GM12865 (cell line): ENCODE measurements at regions not wholly inside any gene's neighbourhood (a gene's known extent, or its start where the extent isn't known, plus 50 kb on each side); places are given as distances from the start of the nearest gene placed in this dataset.
A peak's percentile ranks its signal among the peaks of the same experiment; 100 is the strongest.

ENCODE experiments used
- DNase-seq: peaks from one replicate; pipeline ENCODE4 v3.0.0; 2010; ENCODE audit warnings: low read depth
- H3K4me3 ChIP-seq: 2 replicates; pipeline ENCODE4 v1.5.1; 2011; ENCODE audit warnings: mild to moderate bottlenecking, low read depth, low read length, control low read depth
- CTCF ChIP-seq: IDR thresholded peaks from 2 replicates; pipeline ENCODE4 v1.5.1; 2011; ENCODE audit warnings: low read length, control low read depth, low read depth, inconsistent platforms; ENCODE audit not compliant: insufficient read depth; ENCODE audit errors: missing control alignments

- no peak for TF ChIP-seq CTCF
- no peak overlapping the region for H3K4me3 ChIP-seq
These were observed 361.9 kb downstream of the TSN start for GRCh38 chr2:122117371-122117770.

GRCh38 chr2:122129399-122129798 is 373.9 kb downstream of the TSN start:
- no peak overlapping the region for H3K4me3 ChIP-seq
- no peak for DNase-seq
- TF ChIP-seq CTCF: no peak

More at GRCh38 chr2:122117371-122117770, 361.9 kb downstream of the TSN start:
- DNase-seq: no peak

GRCh38 chr2:122132147-122132691 is 376.8 kb downstream of the TSN start:
- no peak overlapping the region for H3K4me3 ChIP-seq
- no peak for TF ChIP-seq CTCF
- DNase-seq: no peak

GRCh38 chr2:122135021-122135937 is 379.8 kb downstream of the TSN start:
- no peak overlapping the region for H3K4me3 ChIP-seq
- no peak for TF ChIP-seq CTCF
- no peak for DNase-seq

- H3K4me3 ChIP-seq: no peak overlapping the region
- peak; percentile 32 for TF ChIP-seq CTCF
- peak; percentile 51 for DNase-seq
These were observed 380.6 kb downstream of the TSN start for GRCh38 chr2:122136056-122136455.

GRCh38 chr2:122138561-122138960 is 383.1 kb downstream of the TSN start:
- TF ChIP-seq CTCF: no peak
- DNase-seq: no peak

More at GRCh38 chr2:122138561-122138960, 383.1 kb downstream of the TSN start:
- no peak overlapping the region for H3K4me3 ChIP-seq
